ENCODE measurements at regions not wholly inside any gene's neighbourhood (a gene's known extent, or its start where the extent isn't known, plus 50 kb on each side); places are given as distances from the start of the nearest gene placed in this dataset.

DNA sequence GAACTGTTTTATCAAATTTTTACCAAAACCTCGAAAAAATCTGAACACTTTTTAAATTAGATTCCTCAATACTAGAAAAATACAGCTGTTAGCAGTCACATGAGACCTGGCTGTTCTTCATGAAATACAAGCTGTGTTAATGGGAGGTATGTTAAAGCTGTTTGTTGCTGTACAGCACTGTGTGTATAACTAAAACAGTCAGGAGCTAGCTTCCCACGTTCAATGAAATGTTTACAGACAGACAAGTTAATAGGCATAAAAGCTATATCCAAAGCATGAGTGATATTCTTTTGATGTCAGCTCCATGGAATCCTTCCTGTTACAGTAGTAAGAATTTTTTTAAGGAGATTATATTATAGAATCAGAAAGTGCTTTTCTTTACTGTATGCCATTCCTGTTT is 223.2 kb upstream of the FOXD3 start:
- no peak overlapping the region for H3K9ac ChIP-seq (ENCODE audit: low read length)
- no peak for DNase-seq
- no peaks in the 10 kb centered on the region for H4K20me1 ChIP-seq (ENCODE audit: insufficient read depth, low read length)

GRCh38 chr1:63101336-63101735 is 221.0 kb upstream of the FOXD3 start:
- no peaks in the 10 kb centered on the region for H3K27me3 ChIP-seq (replicated peaks; ENCODE audit: insufficient read depth, low read length)
- H3K4me1 ChIP-seq (ENCODE audit: low read length): no peaks in the 10 kb centered on the region
- H3K36me3 ChIP-seq (replicated peaks; ENCODE audit: insufficient read depth, low read length): no peaks in the 10 kb centered on the region
- no peaks in the 10 kb centered on the region for H4K20me1 ChIP-seq (ENCODE audit: insufficient read depth, low read length)
- no peak overlapping the region for H2AFZ ChIP-seq (ENCODE audit: low read length)
- H3K9ac ChIP-seq (ENCODE audit: low read length): no peak overlapping the region
- H3K9me3 ChIP-seq (replicated peaks; ENCODE audit: insufficient read depth, low read length): no peaks in the 10 kb centered on the region
- H3K9me2 ChIP-seq (replicated peaks; ENCODE audit: insufficient read depth, low read length): no peaks in the 10 kb centered on the region
- no peak overlapping the region for H3K4me2 ChIP-seq (ENCODE audit: low read depth, low read length)
- no peak for DNase-seq
- no peak overlapping the region for H3K4me3 ChIP-seq (ENCODE audit: low read length)
- no peak overlapping the region for H3K27ac ChIP-seq (ENCODE audit: low read length)
- no peaks in the 10 kb centered on the region for H3K79me2 ChIP-seq (ENCODE audit: low read length)
- H3F3A ChIP-seq (ENCODE audit: insufficient read depth, low read length): no peaks in the 10 kb centered on the region
- no peak for TF ChIP-seq EZH2phosphoT487 (IDR thresholded peaks at IDR 0.05; ENCODE audit: low read length)
- no peak for TF ChIP-seq CTCF (IDR thresholded peaks at IDR 0.05; ENCODE audit: low read length)
- TF ChIP-seq EZH2 (optimal IDR thresholded peaks at IDR 0.05; ENCODE audit: low read depth, low read length): no peak

More for the DNA sequence above, 223.2 kb upstream of the FOXD3 start:
- H3K4me1 ChIP-seq (ENCODE audit: low read length): no peaks in the 10 kb centered on the region
- no peaks in the 10 kb centered on the region for H3K79me2 ChIP-seq (ENCODE audit: low read length)
- H3K4me2 ChIP-seq (ENCODE audit: low read depth, low read length): no peak overlapping the region
- TF ChIP-seq EZH2phosphoT487 (IDR thresholded peaks at IDR 0.05; ENCODE audit: low read length) (no peak), CTCF (IDR thresholded peaks at IDR 0.05; ENCODE audit: low read length) (no peak), EZH2 (optimal IDR thresholded peaks at IDR 0.05; ENCODE audit: low read depth, low read length) (no peak)
- H3K27me3 ChIP-seq (replicated peaks; ENCODE audit: insufficient read depth, low read length): no peaks in the 10 kb centered on the region
- H3K9me3 ChIP-seq (replicated peaks; ENCODE audit: insufficient read depth, low read length): no peaks in the 10 kb centered on the region
- H3K9me2 ChIP-seq (replicated peaks; ENCODE audit: insufficient read depth, low read length): no peaks in the 10 kb centered on the region
- no peak overlapping the region for H2AFZ ChIP-seq (ENCODE audit: low read length)
- no peak overlapping the region for H3K4me3 ChIP-seq (ENCODE audit: low read length)
- H3K36me3 ChIP-seq (replicated peaks; ENCODE audit: insufficient read depth, low read length): no peaks in the 10 kb centered on the region
- no peaks in the 10 kb centered on the region for H3F3A ChIP-seq (ENCODE audit: insufficient read depth, low read length)
- H3K27ac ChIP-seq (ENCODE audit: low read length): no peak overlapping the region

DNA sequence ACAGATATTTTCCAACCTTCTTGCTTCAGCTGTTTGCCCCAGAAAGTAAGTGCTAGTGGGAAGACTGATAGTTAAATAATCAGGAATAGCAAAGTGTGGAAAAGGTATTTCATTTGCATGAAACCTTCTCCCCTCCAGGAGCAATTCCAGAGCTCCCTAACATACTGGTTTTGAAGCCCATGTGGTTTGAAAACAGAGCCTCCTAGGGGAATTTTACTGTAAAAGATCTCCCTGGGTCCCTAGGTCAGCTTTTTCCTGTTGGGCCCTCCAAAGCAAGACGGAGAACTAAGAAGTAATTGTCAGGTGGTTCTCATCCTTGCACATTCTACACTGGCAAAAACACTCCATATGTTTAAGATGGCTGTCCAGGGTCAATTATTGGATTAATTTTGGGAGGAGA is 218.7 kb upstream of the FOXD3 start:
- Histone ChIP-seq H3K79me2 (ENCODE audit: low read length) (no peaks in the 10 kb centered on the region), H3K27ac (ENCODE audit: low read length) (no peak overlapping the region), H3K9me3 (replicated peaks; ENCODE audit: insufficient read depth, low read length) (no peaks in the 10 kb centered on the region), H3K36me3 (replicated peaks; ENCODE audit: insufficient read depth, low read length) (no peaks in the 10 kb centered on the region), H2AFZ (ENCODE audit: low read length) (no peak overlapping the region), H3K4me2 (ENCODE audit: low read depth, low read length) (no peak overlapping the region), H3K9ac (ENCODE audit: low read length) (no peak overlapping the region), H3F3A (ENCODE audit: insufficient read depth, low read length) (no peaks in the 10 kb centered on the region), H3K9me2 (replicated peaks; ENCODE audit: insufficient read depth, low read length) (no peaks in the 10 kb centered on the region), H3K4me3 (ENCODE audit: low read length) (no peak overlapping the region), H4K20me1 (ENCODE audit: insufficient read depth, low read length) (no peaks in the 10 kb centered on the region), H3K4me1 (ENCODE audit: low read length) (no peaks in the 10 kb centered on the region), H3K27me3 (replicated peaks; ENCODE audit: insufficient read depth, low read length) (no peaks in the 10 kb centered on the region)
- DNase-seq: no peak
- TF ChIP-seq EZH2 (optimal IDR thresholded peaks at IDR 0.05; ENCODE audit: low read depth, low read length) (no peak), CTCF (IDR thresholded peaks at IDR 0.05; ENCODE audit: low read length) (no peak), EZH2phosphoT487 (IDR thresholded peaks at IDR 0.05; ENCODE audit: low read length) (no peak)
